ENCODE measurements at regions not wholly inside any gene's neighbourhood (a gene's known extent, or its start where the extent isn't known, plus 50 kb on each side); places are given as distances from the start of the nearest gene placed in this dataset.
"Not testable (repeated sequence)": the region's sequence is repeated elsewhere in the genome, so short reads cannot be mapped to it uniquely, and the experiment has no call there.

- DNase-seq: no peak
Measured at GRCh38 chr3:139095803-139096466, 51.2 kb upstream of the PRR23C start.

DNA sequence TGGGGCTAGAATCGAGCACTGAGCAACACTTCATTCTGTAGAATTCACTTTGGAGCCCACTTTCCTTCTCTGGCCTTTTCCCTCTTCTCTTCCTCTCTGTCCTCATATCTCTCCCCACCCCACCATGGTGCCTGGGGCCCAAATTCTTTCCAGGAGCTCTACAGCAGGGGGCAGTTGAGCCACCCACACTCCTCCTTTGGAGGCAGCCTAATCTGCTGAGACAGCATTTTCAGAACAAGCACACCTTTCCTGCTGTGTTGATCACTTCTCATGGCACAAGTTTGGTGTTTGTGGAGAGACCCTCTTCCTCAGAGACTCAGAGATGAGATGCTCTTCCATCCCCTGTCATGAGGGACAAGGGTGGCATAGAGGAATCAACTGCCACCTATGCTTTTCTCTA is 52.0 kb upstream of the PRR23C start:
- DNase-seq: no peak

- DNase-seq: no peak
Measured at GRCh38 chr3:139098391-139098790, 53.7 kb upstream of the PRR23C start.

- no peak for DNase-seq
Measured at GRCh38 chr3:139099968-139100817, 55.5 kb upstream of the PRR23C start.

GRCh38 chr3:139100821-139101220 is 56.1 kb upstream of the PRR23C start:
- no peak for DNase-seq

GRCh38 chr3:139101396-139101795 is 56.7 kb upstream of the PRR23C start:
- no peak for DNase-seq

- no peak for DNase-seq
Measured at GRCh38 chr3:139103484-139103883, 58.8 kb upstream of the PRR23C start.

DNA sequence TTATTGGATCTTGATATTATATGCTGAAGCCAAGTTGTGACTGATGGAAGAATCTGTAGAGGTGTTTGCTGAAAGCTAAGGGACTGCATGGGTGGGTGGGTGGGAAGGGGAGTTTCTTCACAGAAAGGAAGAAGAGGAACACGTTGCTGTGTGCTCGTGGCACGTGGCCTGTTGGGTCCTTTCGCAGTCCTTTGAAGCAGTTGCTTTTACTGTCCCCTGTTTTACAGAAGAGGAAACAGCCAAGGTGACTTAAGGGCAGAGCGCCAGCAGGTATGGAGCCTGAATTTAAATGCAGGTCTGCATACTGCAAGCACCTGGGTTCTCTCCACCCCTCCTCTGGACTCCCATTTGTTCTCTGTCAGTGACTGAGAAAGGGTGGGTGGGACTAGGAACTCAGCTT is 59.4 kb upstream of the PRR23C start:
- DNase-seq: no peak

DNA sequence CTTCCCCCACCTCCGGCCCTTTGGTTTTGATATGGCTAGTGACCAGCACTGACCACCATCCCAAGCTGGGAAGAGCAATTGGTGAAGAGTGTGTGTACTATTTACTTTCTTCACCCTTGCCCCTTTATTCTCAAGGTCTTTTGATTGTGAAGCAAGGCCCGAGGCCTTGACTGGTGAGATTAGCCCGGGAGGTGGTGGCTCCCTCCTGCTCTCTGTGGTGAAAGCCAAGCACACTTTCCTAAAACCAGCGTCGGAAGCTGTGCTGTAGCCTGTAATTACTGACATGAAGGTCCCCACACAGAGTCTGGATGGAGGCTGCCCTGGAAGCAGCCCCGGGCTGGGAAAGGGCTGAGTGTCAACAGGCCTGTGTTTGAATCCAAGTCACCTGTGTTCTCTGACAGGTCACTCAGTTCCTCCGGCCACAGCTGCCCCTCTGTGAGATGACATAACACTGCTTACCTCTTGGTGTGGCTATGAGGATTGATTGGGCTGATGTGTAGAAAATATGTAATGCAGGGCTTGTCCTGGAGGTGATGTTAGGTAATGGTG is 60.5 kb upstream of the PRR23C start:
- no peak for DNase-seq

- DNase-seq: no peak
Measured at GRCh38 chr3:139106013-139106932, 61.6 kb upstream of the PRR23C start.

- no peak for DNase-seq
Measured at GRCh38 chr3:139107424-139108252, 62.9 kb upstream of the PRR23C start.

- no peak for DNase-seq
Measured at GRCh38 chr3:139108253-139108969, 63.7 kb upstream of the PRR23C start.

DNA sequence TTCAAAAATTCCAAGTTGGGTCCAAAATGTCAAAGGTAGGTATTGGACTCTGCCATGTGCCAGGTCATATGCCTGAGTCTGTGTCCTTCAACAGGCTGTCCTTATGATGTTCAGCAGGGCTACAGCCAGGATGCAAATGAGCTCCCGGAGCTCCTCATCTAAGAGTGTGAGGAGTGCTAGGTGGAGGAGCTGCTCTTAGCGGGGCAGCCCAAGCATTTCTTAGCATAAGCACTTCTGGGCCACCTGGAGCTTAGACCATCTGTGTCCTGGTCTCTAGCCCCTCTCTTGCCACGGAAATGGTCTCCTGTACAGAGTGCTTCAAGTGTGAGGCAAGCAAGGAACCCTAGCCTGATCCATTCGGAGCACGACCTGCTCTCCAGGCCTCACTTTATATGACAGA is 64.6 kb upstream of the PRR23C start:
- no peak for DNase-seq

GRCh38 chr3:139110072-139110830 is 65.6 kb upstream of the PRR23C start:
- DNase-seq: no peak

- not testable (repeated sequence) for DNase-seq
Measured at GRCh38 chr3:139110929-139111328, 66.2 kb upstream of the PRR23C start.

GRCh38 chr3:139111392-139112229 is 66.9 kb upstream of the PRR23C start:
- peak; percentile 57 for DNase-seq

DNA sequence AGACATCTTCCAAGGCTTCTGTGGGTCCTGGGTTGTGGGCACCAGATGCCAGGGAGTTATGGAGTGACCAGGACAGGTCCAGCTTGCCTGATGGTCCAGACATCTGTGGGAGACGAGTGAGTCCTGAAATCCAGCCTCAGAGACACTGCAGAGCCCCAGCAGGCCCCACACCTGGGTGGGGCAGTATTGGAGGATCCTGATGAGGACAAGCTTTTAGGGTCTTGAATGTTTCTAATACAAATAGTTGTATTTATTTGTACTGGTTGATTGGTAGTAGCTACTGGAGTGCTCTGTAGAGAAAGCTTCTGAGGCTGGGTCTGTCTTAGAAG is 67.5 kb upstream of the PRR23C start:
- DNase-seq: no peak

- no peak for DNase-seq
Measured at GRCh38 chr3:139113231-139113992, 68.7 kb upstream of the PRR23C start.

GRCh38 chr3:139113993-139114375 is 69.3 kb upstream of the PRR23C start:
- DNase-seq: no peak
